ENCODE measurements at regions not wholly inside any gene's neighbourhood (a gene's known extent, or its start where the extent isn't known, plus 50 kb on each side); places are given as distances from the start of the nearest gene placed in this dataset.
A peak's percentile ranks its signal among the peaks of the same experiment; 100 is the strongest.
"Not testable (repeated sequence)": the region's sequence is repeated elsewhere in the genome, so short reads cannot be mapped to it uniquely, and the experiment has no call there.

DNA sequence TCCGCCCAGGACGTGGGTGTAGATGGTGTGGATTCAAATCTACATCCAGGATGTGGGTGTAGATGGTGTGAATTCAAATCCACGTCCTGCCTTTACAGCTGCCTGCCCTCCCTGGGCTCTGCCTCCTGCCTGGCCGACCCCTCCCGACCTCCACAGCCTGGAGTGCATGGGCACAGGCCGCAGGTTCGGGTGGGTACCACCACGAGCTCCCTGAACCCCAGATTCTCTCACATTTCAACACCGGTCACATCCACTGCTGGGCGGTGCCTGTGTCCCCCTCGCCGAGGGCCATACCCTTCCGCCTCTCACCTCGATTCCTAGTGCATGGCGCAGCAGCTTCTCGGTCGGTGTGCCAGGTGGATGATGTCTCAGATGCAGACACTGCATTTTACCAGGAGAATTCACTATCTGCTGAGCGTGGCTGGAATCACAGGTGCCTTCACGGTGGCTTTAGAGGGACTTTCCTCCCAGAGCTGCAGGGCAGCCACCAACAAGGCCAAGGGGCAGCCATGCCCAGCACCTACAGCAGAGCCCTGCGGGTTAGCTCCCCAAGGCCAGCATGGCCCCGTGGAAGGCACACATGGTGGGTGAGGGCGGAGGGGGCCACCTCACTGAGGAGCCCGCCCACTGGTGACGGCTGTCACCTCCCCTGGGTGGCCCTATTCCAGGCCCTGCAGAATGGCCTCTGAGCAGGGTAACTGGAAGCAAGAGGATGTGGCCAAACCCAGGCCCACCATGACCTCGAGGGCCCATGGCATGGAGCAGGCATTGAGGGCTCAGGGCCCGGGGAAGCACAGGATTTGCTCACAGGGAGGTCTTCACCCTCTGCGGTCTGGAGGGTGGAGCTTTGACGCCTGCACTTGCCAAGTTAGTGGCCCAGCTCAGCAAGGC, 638.5 kb downstream of the TBC1D22A start:
- no peak overlapping the region for H3K4ac ChIP-seq (ENCODE audit: low read length)
- no peak overlapping the region for H2BK5ac ChIP-seq (ENCODE audit: low read length)
- H3K27ac ChIP-seq (replicated peaks; ENCODE audit: low read length) = no peak overlapping the region
- peak overlapping the region in 1 of 2 donors; percentile 20 for H3K4me3 ChIP-seq (ENCODE audit: low read length in 2 of 2)
- no peaks in the 10 kb centered on the region for H3K4me1 ChIP-seq (ENCODE audit: control insufficient read depth in 2 of 2, insufficient read depth in 1 of 2, low read depth in 1 of 2, low read length in 2 of 2)
- peak overlapping the region; percentile 21 for H3K14ac ChIP-seq (ENCODE audit: low read length)
- no peak overlapping the region for H3K9ac ChIP-seq (ENCODE audit: low read depth, low read length, poor library complexity)
- H3K4me2 ChIP-seq (ENCODE audit: insufficient read depth, low read length, poor library complexity, severe bottlenecking) = no peak overlapping the region
- no peak for DNase-seq (ENCODE audit: low spot score)
- no peak overlapping the region for H4K91ac ChIP-seq (ENCODE audit: low read depth, low read length, poor library complexity)
- H3K23ac ChIP-seq (ENCODE audit: low read depth, low read length, poor library complexity) = no peak overlapping the region
- peaks cover 0 to 8% (median 1%) of the 10 kb centered on the region in 3 experiments for H3K27me3 ChIP-seq (ENCODE audit: control insufficient read depth in 3 of 3, insufficient read depth in 3 of 3, low read depth in 1 of 3, low read length in 3 of 3)
- no CpG with 5 or more reads among the region's 28 CpGs for WGBS, 2 donors (ENCODE audit: extremely low coverage in 2 of 2, insufficient read length in 2 of 2, insufficient replicate concordance in 1 of 2)
- no peak overlapping the region for H4K8ac ChIP-seq (ENCODE audit: low read depth, low read length)
- H2BK120ac ChIP-seq (ENCODE audit: low read depth, low read length) = no peak overlapping the region
- no peak overlapping the region for H2AFZ ChIP-seq (ENCODE audit: low read length)
- peak overlapping the region; percentile 22 for H2BK12ac ChIP-seq (ENCODE audit: low read length)
- no peaks in the 10 kb centered on the region for H3K36me3 ChIP-seq (replicated peaks in 1 of 2; ENCODE audit: control insufficient read depth in 2 of 2, insufficient read depth in 2 of 2, low read length in 2 of 2)
- H2BK15ac ChIP-seq (ENCODE audit: low read length) = no peak overlapping the region
- H3K9me3 ChIP-seq (replicated peaks in 1 of 2; ENCODE audit: control insufficient read depth in 2 of 2, insufficient read depth in 1 of 2, low read depth in 1 of 2, low read length in 2 of 2) = peaks cover 0 to 68% of the 10 kb centered on the region in 2 donors
- no peak overlapping the region for H2AK5ac ChIP-seq (ENCODE audit: low read depth, low read length)
- no peak overlapping the region for H3K18ac ChIP-seq (ENCODE audit: low read length)
- peaks cover 1% of the 10 kb centered on the region for H3K79me1 ChIP-seq (ENCODE audit: low read depth, low read length)

GRCh38 chr22:47400131-47400530, 637.7 kb downstream of the TBC1D22A start:
- H2AFZ ChIP-seq (ENCODE audit: low read length); H3K4ac ChIP-seq (ENCODE audit: low read length); H3K27me3 ChIP-seq (ENCODE audit: control insufficient read depth in 3 of 3, insufficient read depth in 3 of 3, low read depth in 1 of 3, low read length in 3 of 3); H2BK5ac ChIP-seq (ENCODE audit: low read length); H3K18ac ChIP-seq (ENCODE audit: low read length); H4K91ac ChIP-seq (ENCODE audit: low read depth, low read length, poor library complexity); H3K23ac ChIP-seq (ENCODE audit: low read depth, low read length, poor library complexity); H3K4me2 ChIP-seq (ENCODE audit: insufficient read depth, low read length, poor library complexity, severe bottlenecking); H3K9ac ChIP-seq (ENCODE audit: low read depth, low read length, poor library complexity); H3K14ac ChIP-seq (ENCODE audit: low read length); H3K36me3 ChIP-seq (replicated peaks in 1 of 2; ENCODE audit: control insufficient read depth in 2 of 2, insufficient read depth in 2 of 2, low read length in 2 of 2); H2BK12ac ChIP-seq (ENCODE audit: low read length); H2BK15ac ChIP-seq (ENCODE audit: low read length); H3K4me3 ChIP-seq (ENCODE audit: low read length in 2 of 2); H3K79me1 ChIP-seq (ENCODE audit: low read depth, low read length); H3K27ac ChIP-seq (replicated peaks; ENCODE audit: low read length); H2AK5ac ChIP-seq (ENCODE audit: low read depth, low read length); H2BK120ac ChIP-seq (ENCODE audit: low read depth, low read length); H4K8ac ChIP-seq (ENCODE audit: low read depth, low read length); H3K4me1 ChIP-seq (ENCODE audit: control insufficient read depth in 2 of 2, insufficient read depth in 1 of 2, low read depth in 1 of 2, low read length in 2 of 2); DNase-seq (ENCODE audit: low spot score): not testable (repeated sequence)
- H3K9me3 ChIP-seq (replicated peaks in 1 of 2; ENCODE audit: control insufficient read depth in 2 of 2, insufficient read depth in 1 of 2, low read depth in 1 of 2, low read length in 2 of 2) = peaks cover 0 to 74% of the 10 kb centered on the region in 2 donors
- no CpG with 5 or more reads among the region's 10 CpGs for WGBS, 2 donors (ENCODE audit: extremely low coverage in 2 of 2, insufficient read length in 2 of 2, insufficient replicate concordance in 1 of 2)

GRCh38 chr22:47398921-47399790, 636.7 kb downstream of the TBC1D22A start:
- H3K27ac ChIP-seq (replicated peaks; ENCODE audit: low read length) = no peak overlapping the region
- H3K9ac ChIP-seq (ENCODE audit: low read depth, low read length, poor library complexity) = no peak overlapping the region
- H2BK12ac ChIP-seq (ENCODE audit: low read length) = no peak overlapping the region
- H3K4me2 ChIP-seq (ENCODE audit: insufficient read depth, low read length, poor library complexity, severe bottlenecking) = no peak overlapping the region
- H3K18ac ChIP-seq (ENCODE audit: low read length) = no peak overlapping the region
- DNase-seq (ENCODE audit: low spot score) = no peak
- H3K36me3 ChIP-seq (replicated peaks in 1 of 2; ENCODE audit: control insufficient read depth in 2 of 2, insufficient read depth in 2 of 2, low read length in 2 of 2) = no peaks in the 10 kb centered on the region
- H3K4me3 ChIP-seq (ENCODE audit: low read length in 2 of 2) = peak overlapping the region in 1 of 2 donors; percentile 31
- WGBS, 2 donors (ENCODE audit: extremely low coverage in 2 of 2, insufficient read length in 2 of 2, insufficient replicate concordance in 1 of 2) = no CpG with 5 or more reads among the region's 21 CpGs
- no peak overlapping the region for H2AFZ ChIP-seq (ENCODE audit: low read length)
- H2BK120ac ChIP-seq (ENCODE audit: low read depth, low read length) = no peak overlapping the region
- H4K8ac ChIP-seq (ENCODE audit: low read depth, low read length) = no peak overlapping the region
- H3K23ac ChIP-seq (ENCODE audit: low read depth, low read length, poor library complexity) = no peak overlapping the region
- no peak overlapping the region for H4K91ac ChIP-seq (ENCODE audit: low read depth, low read length, poor library complexity)
- no peak overlapping the region for H2AK5ac ChIP-seq (ENCODE audit: low read depth, low read length)
- peaks cover 1% of the 10 kb centered on the region for H3K79me1 ChIP-seq (ENCODE audit: low read depth, low read length)
- H2BK5ac ChIP-seq (ENCODE audit: low read length) = no peak overlapping the region
- no peaks in the 10 kb centered on the region for H3K4me1 ChIP-seq (ENCODE audit: control insufficient read depth in 2 of 2, insufficient read depth in 1 of 2, low read depth in 1 of 2, low read length in 2 of 2)
- no peak overlapping the region for H3K14ac ChIP-seq (ENCODE audit: low read length)
- peaks cover 0 to 78% of the 10 kb centered on the region in 2 donors for H3K9me3 ChIP-seq (replicated peaks in 1 of 2; ENCODE audit: control insufficient read depth in 2 of 2, insufficient read depth in 1 of 2, low read depth in 1 of 2, low read length in 2 of 2)
- no peak overlapping the region for H3K4ac ChIP-seq (ENCODE audit: low read length)
- H2BK15ac ChIP-seq (ENCODE audit: low read length) = no peak overlapping the region
- peaks cover 0 to 4% (median 0%) of the 10 kb centered on the region in 3 experiments for H3K27me3 ChIP-seq (ENCODE audit: control insufficient read depth in 3 of 3, insufficient read depth in 3 of 3, low read depth in 1 of 3, low read length in 3 of 3)

DNA sequence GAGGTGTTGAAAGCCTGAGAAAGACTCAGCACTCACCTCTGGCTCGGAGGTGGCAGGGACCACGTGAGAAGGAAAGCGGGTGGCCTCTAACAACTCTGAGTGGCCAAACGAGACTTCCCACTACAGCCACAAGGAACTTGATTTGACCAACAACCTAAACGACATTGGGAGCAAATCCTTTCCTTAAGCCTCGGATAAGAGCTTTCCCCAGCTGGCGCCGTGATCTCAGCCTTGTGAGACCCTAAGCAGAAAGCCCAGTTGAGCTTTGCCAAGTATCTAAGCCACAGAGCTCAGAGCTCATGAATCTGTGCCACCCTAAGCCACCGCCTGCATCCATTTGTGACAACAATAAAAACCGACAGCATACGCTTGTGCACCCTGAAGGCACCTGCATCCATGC, 636.0 kb downstream of the TBC1D22A start:
- Histone ChIP-seq H3K9ac (ENCODE audit: low read depth, low read length, poor library complexity) (no peak overlapping the region), H4K91ac (ENCODE audit: low read depth, low read length, poor library complexity) (no peak overlapping the region), H2BK12ac (ENCODE audit: low read length) (no peak overlapping the region), H3K4me3 (ENCODE audit: low read length in 2 of 2) (no peak overlapping the region), H3K4me1 (ENCODE audit: control insufficient read depth in 2 of 2, insufficient read depth in 1 of 2, low read depth in 1 of 2, low read length in 2 of 2) (no peaks in the 10 kb centered on the region), H2AFZ (ENCODE audit: low read length) (no peak overlapping the region), H2BK120ac (ENCODE audit: low read depth, low read length) (no peak overlapping the region), H2BK15ac (ENCODE audit: low read length) (no peak overlapping the region), H3K14ac (ENCODE audit: low read length) (no peak overlapping the region), H3K9me3 (replicated peaks in 1 of 2; ENCODE audit: control insufficient read depth in 2 of 2, insufficient read depth in 1 of 2, low read depth in 1 of 2, low read length in 2 of 2) (peaks cover 0 to 80% of the 10 kb centered on the region in 2 donors), H2AK5ac (ENCODE audit: low read depth, low read length) (no peak overlapping the region), H3K4ac (ENCODE audit: low read length) (no peak overlapping the region), H4K8ac (ENCODE audit: low read depth, low read length) (no peak overlapping the region), H3K27ac (replicated peaks; ENCODE audit: low read length) (no peak overlapping the region), H3K18ac (ENCODE audit: low read length) (no peak overlapping the region), H3K36me3 (replicated peaks in 1 of 2; ENCODE audit: control insufficient read depth in 2 of 2, insufficient read depth in 2 of 2, low read length in 2 of 2) (no peaks in the 10 kb centered on the region), H3K79me1 (ENCODE audit: low read depth, low read length) (peaks cover 1% of the 10 kb centered on the region), H3K23ac (ENCODE audit: low read depth, low read length, poor library complexity) (no peak overlapping the region), H3K27me3 (ENCODE audit: control insufficient read depth in 3 of 3, insufficient read depth in 3 of 3, low read depth in 1 of 3, low read length in 3 of 3) (peaks cover 0 to 4% (median 0%) of the 10 kb centered on the region in 3 experiments), H3K4me2 (ENCODE audit: insufficient read depth, low read length, poor library complexity, severe bottlenecking) (no peak overlapping the region), H2BK5ac (ENCODE audit: low read length) (no peak overlapping the region)
- DNase-seq (ENCODE audit: low spot score) = no peak
- no CpG with 5 or more reads among the region's 11 CpGs for WGBS, 2 donors (ENCODE audit: extremely low coverage in 2 of 2, insufficient read length in 2 of 2, insufficient replicate concordance in 1 of 2)
